Vagina (tissue), 2 donors: ENCODE measurements at regions not wholly inside any gene's neighbourhood (a gene's known extent, or its start where the extent isn't known, plus 50 kb on each side); places are given as distances from the start of the nearest gene placed in this dataset.

Experiments
- DNase-seq, 2 donors: peaks; one replicate each; pipeline ENCODE4 v3.0.0-alpha.2; 2017; ENCODE audit errors: extremely low spot score in 2 of 2
- H3K27ac ChIP-seq: fragments of 200-600 bp; sonication (generic); one replicate; pipeline ENCODE4 v1.5.1; 2019
- H3K27me3 ChIP-seq: fragments of 200-600 bp; sonication (generic); one replicate; pipeline ENCODE4 v1.5.1; 2019
- H3K36me3 ChIP-seq, 2 donors: fragments of 200-600 bp; sonication (generic); one replicate each; pipeline ENCODE4 v1.5.1; 2017 to 2019
- H3K4me1 ChIP-seq: fragments of 200-600 bp; sonication (generic); one replicate; pipeline ENCODE4 v1.5.1; 2019
- H3K4me3 ChIP-seq, 2 donors: fragments of 200-600 bp; sonication (generic); 1 replicate in 1 of 2; 2 replicates in 1 of 2; pipeline ENCODE4 v1.5.1; 2016 to 2019
- H3K9me3 ChIP-seq: fragments of 200-600 bp; sonication (generic); one replicate; pipeline ENCODE4 v1.5.1; 2019
- CTCF ChIP-seq, 3 experiments: fragments of 450-650 bp in 2 of 3; fragments of 200-600 bp in 1 of 3; sonication (generic) in 1 of 3; IDR thresholded peaks; one replicate each; pipeline ENCODE4 v1.5.1; 2017 to 2019; ENCODE audit warnings: antibody characterized with exemption in 3 of 3, mild to moderate bottlenecking in 2 of 3, moderate library complexity in 2 of 3
- POLR2A ChIP-seq, 2 donors: fragments of 450-650 bp; IDR thresholded peaks; one replicate each; pipeline ENCODE4 v1.6.1; 2017; ENCODE audit warnings: antibody characterized with exemption in 2 of 2, mild to moderate bottlenecking in 2 of 2, moderate library complexity in 2 of 2
- POLR2AphosphoS5 ChIP-seq, 2 donors: sonication (generic); formaldehyde crosslinking; IDR thresholded peaks; one replicate each; pipeline ENCODE4 v1.9.0; 2017; ENCODE audit warnings: antibody characterized with exemption in 2 of 2, mild to moderate bottlenecking in 2 of 2, low read depth in 1 of 2; ENCODE audit not compliant: insufficient read depth in 1 of 2
- intact Hi-C: fragments of 100-400 bp; cut with DNase I; formaldehyde crosslinking; loops from one replicate; pipeline ENCODE4 v1.15.1; 2023

GRCh38 chrX:23482561-23482960, 147.9 kb downstream of the PTCHD1 start:
- H3K27me3 ChIP-seq: no peaks in the 10 kb centered on the region
- TF ChIP-seq CTCF (IDR thresholded peaks at IDR 0.05) (no peak), POLR2AphosphoS5 (IDR thresholded peaks at IDR 0.05; ENCODE audit: insufficient read depth in 1 of 2, low read depth in 1 of 2) (no peak), POLR2A (IDR thresholded peaks at IDR 0.05) (no peak)
- H3K4me3 ChIP-seq: no peak overlapping the region
- H3K4me1 ChIP-seq: no peaks in the 10 kb centered on the region
- no peak for DNase-seq
- intact Hi-C loops: no loop called here
- H3K9me3 ChIP-seq: no peaks in the 10 kb centered on the region
- H3K27ac ChIP-seq: no peak overlapping the region
- no peaks in the 10 kb centered on the region for H3K36me3 ChIP-seq

GRCh38 chrX:23483396-23483795, 148.7 kb downstream of the PTCHD1 start:
- Histone ChIP-seq H3K27ac (no peak overlapping the region), H3K27me3 (no peaks in the 10 kb centered on the region), H3K4me1 (no peaks in the 10 kb centered on the region), H3K9me3 (no peaks in the 10 kb centered on the region), H3K36me3 (no peaks in the 10 kb centered on the region), H3K4me3 (no peak overlapping the region)
- intact Hi-C loops: no loop called here
- no peak for TF ChIP-seq POLR2A (IDR thresholded peaks at IDR 0.05)
- no peak for TF ChIP-seq CTCF (IDR thresholded peaks at IDR 0.05)
- no peak for TF ChIP-seq POLR2AphosphoS5 (IDR thresholded peaks at IDR 0.05; ENCODE audit: insufficient read depth in 1 of 2, low read depth in 1 of 2)
- no peak for DNase-seq

DNA sequence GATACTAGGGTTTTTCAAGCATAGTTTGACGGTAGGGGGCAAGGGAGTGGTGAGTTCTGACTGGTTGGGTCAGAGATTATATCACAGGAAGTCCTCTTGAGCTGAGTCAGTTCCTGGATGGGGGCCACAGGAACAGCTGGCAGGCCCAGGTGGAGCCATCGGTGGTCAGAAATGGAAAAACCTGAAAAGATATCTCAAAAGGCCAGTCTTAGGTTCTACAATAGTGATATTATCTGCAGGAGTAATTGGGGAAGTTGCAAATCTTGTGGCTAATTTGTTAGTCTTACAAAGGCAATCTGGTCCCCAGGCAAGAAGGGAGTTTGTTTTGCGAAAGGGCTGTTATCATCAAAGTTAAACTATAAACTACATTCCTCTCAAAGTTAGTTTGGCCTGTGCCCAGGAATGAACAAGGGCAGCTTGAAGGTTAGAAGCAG, 159.3 kb downstream of the PTCHD1 start:
- Histone ChIP-seq H3K9me3 (no peaks in the 10 kb centered on the region), H3K27ac (no peak overlapping the region), H3K4me3 (no peak overlapping the region), H3K4me1 (no peaks in the 10 kb centered on the region), H3K36me3 (no peaks in the 10 kb centered on the region), H3K27me3 (no peaks in the 10 kb centered on the region)
- intact Hi-C loops: no loop called here
- TF ChIP-seq POLR2AphosphoS5 (IDR thresholded peaks at IDR 0.05; ENCODE audit: insufficient read depth in 1 of 2, low read depth in 1 of 2): no peak
- no peak for TF ChIP-seq POLR2A (IDR thresholded peaks at IDR 0.05)
- TF ChIP-seq CTCF (IDR thresholded peaks at IDR 0.05): no peak
- no peak for DNase-seq

DNA sequence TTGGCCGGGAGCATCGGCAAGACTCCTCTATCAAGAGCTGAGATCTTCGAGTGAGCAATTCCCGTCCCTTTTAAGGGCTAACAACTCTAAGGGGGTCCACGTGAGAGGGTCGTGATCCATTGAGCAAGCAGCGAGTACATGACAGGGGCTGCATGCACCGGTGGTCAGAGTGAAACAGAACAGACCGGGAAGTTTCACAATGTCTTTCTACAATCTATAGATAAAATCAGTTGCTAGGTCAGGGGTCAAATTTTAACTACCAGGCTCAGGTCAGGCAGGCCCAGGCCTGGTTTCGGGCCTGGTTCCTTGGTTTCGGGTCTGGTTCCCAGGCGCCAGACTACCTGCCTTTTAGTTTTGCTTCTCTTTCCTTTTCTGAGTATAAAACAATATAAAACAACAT, 160.1 kb downstream of the PTCHD1 start:
- Histone ChIP-seq H3K27ac (no peak overlapping the region), H3K4me1 (no peaks in the 10 kb centered on the region), H3K27me3 (no peaks in the 10 kb centered on the region), H3K4me3 (no peak overlapping the region), H3K9me3 (no peaks in the 10 kb centered on the region), H3K36me3 (no peaks in the 10 kb centered on the region)
- intact Hi-C loops: no loop called here
- DNase-seq: no peak
- TF ChIP-seq POLR2A (IDR thresholded peaks at IDR 0.05): no peak

GRCh38 chrX:23497919-23498318, 163.3 kb downstream of the PTCHD1 start:
- Histone ChIP-seq H3K27ac (no peak overlapping the region), H3K9me3 (no peaks in the 10 kb centered on the region), H3K4me1 (no peaks in the 10 kb centered on the region), H3K27me3 (no peaks in the 10 kb centered on the region), H3K36me3 (no peaks in the 10 kb centered on the region), H3K4me3 (no peak overlapping the region)
- DNase-seq: no peak
- intact Hi-C loops: no loop called here
- TF ChIP-seq POLR2A (IDR thresholded peaks at IDR 0.05): no peak
- no peak for TF ChIP-seq POLR2AphosphoS5 (IDR thresholded peaks at IDR 0.05; ENCODE audit: insufficient read depth in 1 of 2, low read depth in 1 of 2)
- no peak for TF ChIP-seq CTCF (IDR thresholded peaks at IDR 0.05)

DNA sequence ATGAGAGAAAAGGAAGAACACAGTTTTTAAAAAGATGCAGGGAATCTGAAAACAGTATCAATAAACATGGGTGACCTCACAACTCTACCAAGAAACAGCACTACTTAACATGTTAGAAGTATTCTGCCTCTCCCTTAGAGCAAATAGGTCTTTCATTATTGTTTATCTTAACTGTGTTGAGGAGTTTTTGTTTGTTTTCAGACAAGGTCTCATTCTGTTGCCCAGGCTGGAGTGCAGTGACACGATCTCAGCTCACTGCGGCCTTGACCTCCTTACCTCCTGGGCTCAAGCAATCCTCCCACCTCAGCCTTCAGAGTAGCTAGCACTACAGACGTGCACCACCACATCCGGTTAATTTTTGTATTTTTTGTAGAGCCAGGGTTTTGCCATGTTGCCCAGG, 165.3 kb upstream of the PRDX4 start:
- H3K9me3 ChIP-seq: no peaks in the 10 kb centered on the region
- no peaks in the 10 kb centered on the region for H3K27me3 ChIP-seq
- TF ChIP-seq POLR2AphosphoS5 (IDR thresholded peaks at IDR 0.05; ENCODE audit: insufficient read depth in 1 of 2, low read depth in 1 of 2): no peak
- TF ChIP-seq CTCF (IDR thresholded peaks at IDR 0.05): no peak
- no peak for TF ChIP-seq POLR2A (IDR thresholded peaks at IDR 0.05)
- no peak overlapping the region for H3K4me3 ChIP-seq
- H3K27ac ChIP-seq: no peak overlapping the region
- intact Hi-C loops: no loop called here
- DNase-seq: no peak
- no peaks in the 10 kb centered on the region for H3K36me3 ChIP-seq
- H3K4me1 ChIP-seq: no peaks in the 10 kb centered on the region
